OCI-LY1 (cell line): ENCODE measurements at regions not wholly inside any gene's neighbourhood (a gene's known extent, or its start where the extent isn't known, plus 50 kb on each side); places are given as distances from the start of the nearest gene placed in this dataset.

ENCODE experiments used
- EZH2 ChIP-seq: fragments of 200-600 bp; sonication (generic), shearing (Covaris generic); IDR thresholded peaks from 2 replicates; pipeline ENCODE4 v1.8.0; 2017; ENCODE audit warnings: borderline replicate concordance, mixed run types, mild to moderate bottlenecking, antibody characterized with exemption, low read length, moderate library complexity, mixed read lengths
- TF ChIP-seq, protein P1 (sequence below): fragments of 200-600 bp; sonication (generic), shearing (Covaris generic); IDR thresholded peaks from 2 replicates; pipeline ENCODE4 v1.5.1; 2017; ENCODE audit warnings: mild to moderate bottlenecking, antibody characterized with exemption, low read length, moderate library complexity, mixed read lengths

DNA sequence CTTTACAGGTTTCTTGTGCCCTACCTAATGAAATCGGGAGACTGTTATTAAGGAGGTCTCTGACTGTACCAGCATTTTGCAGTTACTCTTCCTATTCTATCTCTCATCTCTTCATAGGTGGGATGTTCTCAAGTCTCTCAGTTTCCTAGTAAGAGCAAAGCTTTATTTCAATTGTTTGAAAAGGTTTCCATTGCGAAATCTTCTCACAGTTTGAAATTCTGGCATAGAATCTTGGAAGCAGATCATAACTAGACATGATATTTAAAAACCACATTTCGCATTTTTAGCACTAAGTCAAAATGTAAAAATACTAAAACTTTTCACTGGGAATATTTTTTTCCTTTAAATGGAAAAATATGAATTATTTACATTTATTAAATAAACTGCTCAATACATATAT is 1311.4 kb downstream of the ROBO2 start:
- TF ChIP-seq, protein P1, sequence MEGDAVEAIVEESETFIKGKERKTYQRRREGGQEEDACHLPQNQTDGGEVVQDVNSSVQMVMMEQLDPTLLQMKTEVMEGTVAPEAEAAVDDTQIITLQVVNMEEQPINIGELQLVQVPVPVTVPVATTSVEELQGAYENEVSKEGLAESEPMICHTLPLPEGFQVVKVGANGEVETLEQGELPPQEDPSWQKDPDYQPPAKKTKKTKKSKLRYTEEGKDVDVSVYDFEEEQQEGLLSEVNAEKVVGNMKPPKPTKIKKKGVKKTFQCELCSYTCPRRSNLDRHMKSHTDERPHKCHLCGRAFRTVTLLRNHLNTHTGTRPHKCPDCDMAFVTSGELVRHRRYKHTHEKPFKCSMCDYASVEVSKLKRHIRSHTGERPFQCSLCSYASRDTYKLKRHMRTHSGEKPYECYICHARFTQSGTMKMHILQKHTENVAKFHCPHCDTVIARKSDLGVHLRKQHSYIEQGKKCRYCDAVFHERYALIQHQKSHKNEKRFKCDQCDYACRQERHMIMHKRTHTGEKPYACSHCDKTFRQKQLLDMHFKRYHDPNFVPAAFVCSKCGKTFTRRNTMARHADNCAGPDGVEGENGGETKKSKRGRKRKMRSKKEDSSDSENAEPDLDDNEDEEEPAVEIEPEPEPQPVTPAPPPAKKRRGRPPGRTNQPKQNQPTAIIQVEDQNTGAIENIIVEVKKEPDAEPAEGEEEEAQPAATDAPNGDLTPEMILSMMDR = no peak
- no peak for TF ChIP-seq EZH2
